ENCODE measurements at regions not wholly inside any gene's neighbourhood (a gene's known extent, or its start where the extent isn't known, plus 50 kb on each side); places are given as distances from the start of the nearest gene placed in this dataset.

DNA sequence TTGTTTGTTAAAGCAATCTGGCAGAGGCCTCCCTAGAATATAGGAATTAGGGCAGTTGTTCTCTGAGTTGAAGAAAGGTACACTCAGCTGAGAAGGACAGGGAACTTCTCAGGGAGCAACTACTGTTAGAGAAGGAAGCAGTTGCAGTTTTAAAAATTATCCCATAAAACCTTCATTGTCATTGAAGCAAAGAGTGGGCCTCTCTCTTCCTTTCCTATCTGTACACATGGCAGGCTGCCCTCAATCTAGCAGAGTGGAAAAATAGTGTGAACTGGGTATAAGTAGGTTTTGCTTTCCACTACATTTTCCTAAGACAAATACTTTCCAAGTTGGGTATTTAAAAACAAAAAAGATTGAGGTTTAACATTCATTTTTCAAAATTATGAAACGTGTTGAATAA lies 236.7 kb upstream of the KLF14 start:
- TF ChIP-seq, protein P1, sequence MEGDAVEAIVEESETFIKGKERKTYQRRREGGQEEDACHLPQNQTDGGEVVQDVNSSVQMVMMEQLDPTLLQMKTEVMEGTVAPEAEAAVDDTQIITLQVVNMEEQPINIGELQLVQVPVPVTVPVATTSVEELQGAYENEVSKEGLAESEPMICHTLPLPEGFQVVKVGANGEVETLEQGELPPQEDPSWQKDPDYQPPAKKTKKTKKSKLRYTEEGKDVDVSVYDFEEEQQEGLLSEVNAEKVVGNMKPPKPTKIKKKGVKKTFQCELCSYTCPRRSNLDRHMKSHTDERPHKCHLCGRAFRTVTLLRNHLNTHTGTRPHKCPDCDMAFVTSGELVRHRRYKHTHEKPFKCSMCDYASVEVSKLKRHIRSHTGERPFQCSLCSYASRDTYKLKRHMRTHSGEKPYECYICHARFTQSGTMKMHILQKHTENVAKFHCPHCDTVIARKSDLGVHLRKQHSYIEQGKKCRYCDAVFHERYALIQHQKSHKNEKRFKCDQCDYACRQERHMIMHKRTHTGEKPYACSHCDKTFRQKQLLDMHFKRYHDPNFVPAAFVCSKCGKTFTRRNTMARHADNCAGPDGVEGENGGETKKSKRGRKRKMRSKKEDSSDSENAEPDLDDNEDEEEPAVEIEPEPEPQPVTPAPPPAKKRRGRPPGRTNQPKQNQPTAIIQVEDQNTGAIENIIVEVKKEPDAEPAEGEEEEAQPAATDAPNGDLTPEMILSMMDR (IDR thresholded peaks at IDR 0.05; ENCODE audit: low read length), result no peak
- no peak for TF ChIP-seq EZH2 (optimal IDR thresholded peaks at IDR 0.05; ENCODE audit: low read depth, low read length)
- no peak for TF ChIP-seq EZH2phosphoT487 (IDR thresholded peaks at IDR 0.05; ENCODE audit: low read length)
